Osteoblast (primary cell): ENCODE measurements at regions not wholly inside any gene's neighbourhood (a gene's known extent, or its start where the extent isn't known, plus 50 kb on each side); places are given as distances from the start of the nearest gene placed in this dataset.

ENCODE experiments used
- DNase-seq: peaks from one replicate; pipeline ENCODE4 v3.0.0; 2011; ENCODE audit warnings: low spot score, mixed read lengths; ENCODE audit not compliant: insufficient read length; ENCODE audit errors: missing footprints
- H2AFZ ChIP-seq: 2 replicates; pipeline ENCODE4 v1.6.0; 2011; ENCODE audit warnings: mild to moderate bottlenecking, low read length
- H3K27ac ChIP-seq: 2 replicates; pipeline ENCODE4 v1.5.1; 2011; ENCODE audit warnings: mild to moderate bottlenecking, low read depth, low read length, moderate library complexity
- H3K27me3 ChIP-seq: 2 replicates; pipeline ENCODE4 v1.6.0; 2012; ENCODE audit warnings: mild to moderate bottlenecking, control low read depth, inconsistent platforms, low read length, moderate library complexity; ENCODE audit not compliant: insufficient read depth
- H3K36me3 ChIP-seq: 2 replicates; pipeline ENCODE4 v1.5.1; 2011; ENCODE audit warnings: mild to moderate bottlenecking, low read length, control low read depth, moderate library complexity; ENCODE audit not compliant: insufficient read depth
- H3K4me1 ChIP-seq: 2 replicates; pipeline ENCODE4 v1.5.1; 2011; ENCODE audit warnings: mild to moderate bottlenecking, low read length, control low read depth, moderate library complexity; ENCODE audit not compliant: insufficient read depth
- H3K4me2 ChIP-seq: 2 replicates; pipeline ENCODE4 v1.6.0; 2011; ENCODE audit warnings: mild to moderate bottlenecking, low read length; ENCODE audit not compliant: insufficient read depth
- H3K4me3 ChIP-seq: fragments of 200-600 bp; sonication (generic); 3 replicates; pipeline ENCODE4 v1.5.1; 2012; ENCODE audit warnings: mild to moderate bottlenecking, low read length, inconsistent platforms; ENCODE audit not compliant: insufficient read depth
- H3K79me2 ChIP-seq: 2 replicates; pipeline ENCODE4 v1.6.0; 2012; ENCODE audit warnings: mild to moderate bottlenecking, low read length, control low read depth, inconsistent platforms; ENCODE audit not compliant: insufficient read depth
- H3K9me3 ChIP-seq: 2 replicates; pipeline ENCODE4 v1.5.1; 2011; ENCODE audit warnings: low read depth, low read length, control low read depth
- H4K20me1 ChIP-seq: 2 replicates; pipeline ENCODE4 v1.6.0; 2012; ENCODE audit warnings: mild to moderate bottlenecking, low read length, control low read depth; ENCODE audit not compliant: insufficient read depth
- CTCF ChIP-seq: IDR thresholded peaks from 2 replicates; pipeline ENCODE4 v1.5.1; 2011; ENCODE audit warnings: mild to moderate bottlenecking, low read depth, low read length, moderate library complexity; ENCODE audit errors: extremely low read depth

- no peak overlapping the region for H3K4me2 ChIP-seq
- no peaks in the 10 kb centered on the region for H3K79me2 ChIP-seq
- no peaks in the 10 kb centered on the region for H3K4me1 ChIP-seq
- no peak overlapping the region for H2AFZ ChIP-seq
- no peaks in the 10 kb centered on the region for H4K20me1 ChIP-seq
- no peaks in the 10 kb centered on the region for H3K36me3 ChIP-seq
- H3K27me3 ChIP-seq = no peaks in the 10 kb centered on the region
- H3K9me3 ChIP-seq = no peaks in the 10 kb centered on the region
- DNase-seq = no peak
- H3K4me3 ChIP-seq = no peak overlapping the region
- no peak for TF ChIP-seq CTCF
- H3K27ac ChIP-seq = no peak overlapping the region
Measured at GRCh38 chr2:121890041-121890440, 134.6 kb downstream of the TSN start.

GRCh38 chr2:121895723-121896571 is 140.5 kb downstream of the TSN start:
- H3K4me1 ChIP-seq = peaks cover 7% of the 10 kb centered on the region
- H3K4me2 ChIP-seq = no peak overlapping the region
- no peak for DNase-seq
- no peak overlapping the region for H3K4me3 ChIP-seq
- no peaks in the 10 kb centered on the region for H3K36me3 ChIP-seq
- H3K27me3 ChIP-seq = no peaks in the 10 kb centered on the region
- no peak overlapping the region for H2AFZ ChIP-seq
- H3K9me3 ChIP-seq = no peaks in the 10 kb centered on the region
- TF ChIP-seq CTCF = no peak
- no peak overlapping the region for H3K27ac ChIP-seq
- no peaks in the 10 kb centered on the region for H3K79me2 ChIP-seq
- H4K20me1 ChIP-seq = no peaks in the 10 kb centered on the region

DNA sequence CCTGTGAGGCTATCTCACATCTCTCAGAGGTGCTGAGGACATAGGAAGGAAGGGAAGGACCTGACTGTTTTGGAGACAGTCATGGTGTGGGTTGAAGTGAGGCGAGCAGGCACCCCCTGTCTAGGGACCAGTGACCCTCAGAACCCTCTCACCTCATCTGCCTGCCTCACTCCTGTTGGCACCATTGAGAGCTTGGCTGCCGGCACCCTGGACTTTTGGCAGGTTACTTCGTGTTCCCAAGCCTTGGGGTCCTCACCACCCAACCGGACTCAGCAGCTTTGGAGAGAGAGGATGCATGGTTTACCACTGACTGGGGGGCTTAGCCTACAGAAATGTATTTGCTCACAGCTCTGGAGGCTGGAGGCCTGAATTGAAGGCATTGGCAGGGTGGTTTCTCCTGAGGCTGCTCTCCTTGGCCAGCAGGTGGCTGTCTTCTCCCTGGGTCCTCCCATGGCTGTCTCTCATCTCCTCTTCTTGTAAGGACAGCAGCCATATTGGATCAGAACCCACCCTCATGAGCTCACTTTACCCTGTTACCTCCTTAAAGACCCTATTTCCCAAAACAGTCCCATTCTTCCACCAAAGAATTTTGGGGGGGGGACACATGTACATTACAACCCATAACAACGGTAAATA is 142.0 kb downstream of the TSN start:
- H3K27me3 ChIP-seq = no peaks in the 10 kb centered on the region
- H3K4me3 ChIP-seq = no peak overlapping the region
- peaks cover 7% of the 10 kb centered on the region for H3K4me1 ChIP-seq
- no peak overlapping the region for H3K27ac ChIP-seq
- no peaks in the 10 kb centered on the region for H3K79me2 ChIP-seq
- H3K4me2 ChIP-seq = no peak overlapping the region
- no peaks in the 10 kb centered on the region for H3K36me3 ChIP-seq
- H3K9me3 ChIP-seq = no peaks in the 10 kb centered on the region
- H2AFZ ChIP-seq = peak overlapping the region; percentile 75
- peak; percentile 58 for TF ChIP-seq CTCF
- DNase-seq = peak; percentile 87
- no peaks in the 10 kb centered on the region for H4K20me1 ChIP-seq

GRCh38 chr2:121898483-121898882 is 143.0 kb downstream of the TSN start:
- peak overlapping the region; percentile 48 for H3K27ac ChIP-seq
- peaks cover 7% of the 10 kb centered on the region for H3K4me1 ChIP-seq
- H3K4me3 ChIP-seq = no peak overlapping the region
- no peaks in the 10 kb centered on the region for H3K27me3 ChIP-seq
- no peak for TF ChIP-seq CTCF
- no peak overlapping the region for H2AFZ ChIP-seq
- no peak overlapping the region for H3K4me2 ChIP-seq
- H3K79me2 ChIP-seq = no peaks in the 10 kb centered on the region
- no peaks in the 10 kb centered on the region for H3K36me3 ChIP-seq
- no peaks in the 10 kb centered on the region for H3K9me3 ChIP-seq
- no peaks in the 10 kb centered on the region for H4K20me1 ChIP-seq
- DNase-seq = no peak
